ENCODE measurements at regions not wholly inside any gene's neighbourhood (a gene's known extent, or its start where the extent isn't known, plus 50 kb on each side); places are given as distances from the start of the nearest gene placed in this dataset.

DNA sequence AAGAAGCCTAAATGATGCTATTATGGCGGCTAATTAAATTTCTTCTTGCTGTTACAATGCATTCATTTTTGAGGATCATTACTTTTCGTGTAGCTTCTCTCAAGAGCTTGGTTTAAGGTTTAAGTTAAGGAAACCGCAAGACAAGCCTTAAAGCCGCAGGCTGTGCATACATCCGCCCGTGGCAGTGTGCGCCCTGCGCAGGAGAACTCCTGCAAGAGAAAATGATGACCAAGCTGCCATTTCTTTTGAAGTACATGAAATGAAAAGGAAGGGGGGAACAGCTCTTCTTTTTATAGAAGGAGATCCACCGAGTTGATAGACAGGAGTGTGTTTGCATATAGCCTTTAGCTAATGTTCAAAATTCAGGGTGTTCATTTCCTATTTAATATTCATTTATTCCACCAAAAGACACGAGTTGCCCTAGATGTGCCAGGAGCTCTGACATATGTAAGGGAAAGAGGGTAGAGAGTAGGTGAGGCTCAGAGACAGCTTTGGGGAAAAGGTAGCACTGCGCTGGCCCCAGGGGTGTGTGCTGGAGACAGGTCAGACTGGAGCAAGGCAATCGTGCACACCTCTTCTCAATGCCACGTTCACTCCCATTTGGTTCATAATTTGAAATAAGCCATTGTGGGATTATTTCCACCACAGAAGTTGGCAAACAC is 112.1 kb upstream of the LDB2 start:
- Histone ChIP-seq H3K27ac (ENCODE audit: low read depth) (no peak overlapping the region), H3K27me3 (ENCODE audit: insufficient read depth) (no peaks in the 10 kb centered on the region), H3K4me2 (no peak overlapping the region), H3K36me3 (ENCODE audit: insufficient read depth) (no peaks in the 10 kb centered on the region; the same call in 1 of the 2 replicates), H3K4me1 (ENCODE audit: insufficient read depth) (peaks cover 24% of the 10 kb centered on the region), H4K20me1 (replicated peaks; ENCODE audit: insufficient read depth) (no peaks in the 10 kb centered on the region), H3K4me3 (no peak overlapping the region), H3K9me2 (ENCODE audit: insufficient read depth) (peaks cover 10% of the 10 kb centered on the region; the same call in 1 of the 2 replicates), H3F3A (replicated peaks; ENCODE audit: low read depth) (0 out of 2 replicates have a peak, but pooled peaks cover 6% of the 10 kb centered on the region), H2AFZ (no peak overlapping the region), H3K79me2 (replicated peaks; ENCODE audit: insufficient read depth) (no peaks in the 10 kb centered on the region)
- TF ChIP-seq, protein P1, sequence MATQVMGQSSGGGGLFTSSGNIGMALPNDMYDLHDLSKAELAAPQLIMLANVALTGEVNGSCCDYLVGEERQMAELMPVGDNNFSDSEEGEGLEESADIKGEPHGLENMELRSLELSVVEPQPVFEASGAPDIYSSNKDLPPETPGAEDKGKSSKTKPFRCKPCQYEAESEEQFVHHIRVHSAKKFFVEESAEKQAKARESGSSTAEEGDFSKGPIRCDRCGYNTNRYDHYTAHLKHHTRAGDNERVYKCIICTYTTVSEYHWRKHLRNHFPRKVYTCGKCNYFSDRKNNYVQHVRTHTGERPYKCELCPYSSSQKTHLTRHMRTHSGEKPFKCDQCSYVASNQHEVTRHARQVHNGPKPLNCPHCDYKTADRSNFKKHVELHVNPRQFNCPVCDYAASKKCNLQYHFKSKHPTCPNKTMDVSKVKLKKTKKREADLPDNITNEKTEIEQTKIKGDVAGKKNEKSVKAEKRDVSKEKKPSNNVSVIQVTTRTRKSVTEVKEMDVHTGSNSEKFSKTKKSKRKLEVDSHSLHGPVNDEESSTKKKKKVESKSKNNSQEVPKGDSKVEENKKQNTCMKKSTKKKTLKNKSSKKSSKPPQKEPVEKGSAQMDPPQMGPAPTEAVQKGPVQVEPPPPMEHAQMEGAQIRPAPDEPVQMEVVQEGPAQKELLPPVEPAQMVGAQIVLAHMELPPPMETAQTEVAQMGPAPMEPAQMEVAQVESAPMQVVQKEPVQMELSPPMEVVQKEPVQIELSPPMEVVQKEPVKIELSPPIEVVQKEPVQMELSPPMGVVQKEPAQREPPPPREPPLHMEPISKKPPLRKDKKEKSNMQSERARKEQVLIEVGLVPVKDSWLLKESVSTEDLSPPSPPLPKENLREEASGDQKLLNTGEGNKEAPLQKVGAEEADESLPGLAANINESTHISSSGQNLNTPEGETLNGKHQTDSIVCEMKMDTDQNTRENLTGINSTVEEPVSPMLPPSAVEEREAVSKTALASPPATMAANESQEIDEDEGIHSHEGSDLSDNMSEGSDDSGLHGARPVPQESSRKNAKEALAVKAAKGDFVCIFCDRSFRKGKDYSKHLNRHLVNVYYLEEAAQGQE (IDR thresholded peaks at IDR 0.05; ENCODE audit: unreplicated experiment): no peak
- no peak for TF ChIP-seq NANOG (IDR thresholded peaks at IDR 0.05; ENCODE audit: borderline replicate concordance)
- TF ChIP-seq, protein P2, sequence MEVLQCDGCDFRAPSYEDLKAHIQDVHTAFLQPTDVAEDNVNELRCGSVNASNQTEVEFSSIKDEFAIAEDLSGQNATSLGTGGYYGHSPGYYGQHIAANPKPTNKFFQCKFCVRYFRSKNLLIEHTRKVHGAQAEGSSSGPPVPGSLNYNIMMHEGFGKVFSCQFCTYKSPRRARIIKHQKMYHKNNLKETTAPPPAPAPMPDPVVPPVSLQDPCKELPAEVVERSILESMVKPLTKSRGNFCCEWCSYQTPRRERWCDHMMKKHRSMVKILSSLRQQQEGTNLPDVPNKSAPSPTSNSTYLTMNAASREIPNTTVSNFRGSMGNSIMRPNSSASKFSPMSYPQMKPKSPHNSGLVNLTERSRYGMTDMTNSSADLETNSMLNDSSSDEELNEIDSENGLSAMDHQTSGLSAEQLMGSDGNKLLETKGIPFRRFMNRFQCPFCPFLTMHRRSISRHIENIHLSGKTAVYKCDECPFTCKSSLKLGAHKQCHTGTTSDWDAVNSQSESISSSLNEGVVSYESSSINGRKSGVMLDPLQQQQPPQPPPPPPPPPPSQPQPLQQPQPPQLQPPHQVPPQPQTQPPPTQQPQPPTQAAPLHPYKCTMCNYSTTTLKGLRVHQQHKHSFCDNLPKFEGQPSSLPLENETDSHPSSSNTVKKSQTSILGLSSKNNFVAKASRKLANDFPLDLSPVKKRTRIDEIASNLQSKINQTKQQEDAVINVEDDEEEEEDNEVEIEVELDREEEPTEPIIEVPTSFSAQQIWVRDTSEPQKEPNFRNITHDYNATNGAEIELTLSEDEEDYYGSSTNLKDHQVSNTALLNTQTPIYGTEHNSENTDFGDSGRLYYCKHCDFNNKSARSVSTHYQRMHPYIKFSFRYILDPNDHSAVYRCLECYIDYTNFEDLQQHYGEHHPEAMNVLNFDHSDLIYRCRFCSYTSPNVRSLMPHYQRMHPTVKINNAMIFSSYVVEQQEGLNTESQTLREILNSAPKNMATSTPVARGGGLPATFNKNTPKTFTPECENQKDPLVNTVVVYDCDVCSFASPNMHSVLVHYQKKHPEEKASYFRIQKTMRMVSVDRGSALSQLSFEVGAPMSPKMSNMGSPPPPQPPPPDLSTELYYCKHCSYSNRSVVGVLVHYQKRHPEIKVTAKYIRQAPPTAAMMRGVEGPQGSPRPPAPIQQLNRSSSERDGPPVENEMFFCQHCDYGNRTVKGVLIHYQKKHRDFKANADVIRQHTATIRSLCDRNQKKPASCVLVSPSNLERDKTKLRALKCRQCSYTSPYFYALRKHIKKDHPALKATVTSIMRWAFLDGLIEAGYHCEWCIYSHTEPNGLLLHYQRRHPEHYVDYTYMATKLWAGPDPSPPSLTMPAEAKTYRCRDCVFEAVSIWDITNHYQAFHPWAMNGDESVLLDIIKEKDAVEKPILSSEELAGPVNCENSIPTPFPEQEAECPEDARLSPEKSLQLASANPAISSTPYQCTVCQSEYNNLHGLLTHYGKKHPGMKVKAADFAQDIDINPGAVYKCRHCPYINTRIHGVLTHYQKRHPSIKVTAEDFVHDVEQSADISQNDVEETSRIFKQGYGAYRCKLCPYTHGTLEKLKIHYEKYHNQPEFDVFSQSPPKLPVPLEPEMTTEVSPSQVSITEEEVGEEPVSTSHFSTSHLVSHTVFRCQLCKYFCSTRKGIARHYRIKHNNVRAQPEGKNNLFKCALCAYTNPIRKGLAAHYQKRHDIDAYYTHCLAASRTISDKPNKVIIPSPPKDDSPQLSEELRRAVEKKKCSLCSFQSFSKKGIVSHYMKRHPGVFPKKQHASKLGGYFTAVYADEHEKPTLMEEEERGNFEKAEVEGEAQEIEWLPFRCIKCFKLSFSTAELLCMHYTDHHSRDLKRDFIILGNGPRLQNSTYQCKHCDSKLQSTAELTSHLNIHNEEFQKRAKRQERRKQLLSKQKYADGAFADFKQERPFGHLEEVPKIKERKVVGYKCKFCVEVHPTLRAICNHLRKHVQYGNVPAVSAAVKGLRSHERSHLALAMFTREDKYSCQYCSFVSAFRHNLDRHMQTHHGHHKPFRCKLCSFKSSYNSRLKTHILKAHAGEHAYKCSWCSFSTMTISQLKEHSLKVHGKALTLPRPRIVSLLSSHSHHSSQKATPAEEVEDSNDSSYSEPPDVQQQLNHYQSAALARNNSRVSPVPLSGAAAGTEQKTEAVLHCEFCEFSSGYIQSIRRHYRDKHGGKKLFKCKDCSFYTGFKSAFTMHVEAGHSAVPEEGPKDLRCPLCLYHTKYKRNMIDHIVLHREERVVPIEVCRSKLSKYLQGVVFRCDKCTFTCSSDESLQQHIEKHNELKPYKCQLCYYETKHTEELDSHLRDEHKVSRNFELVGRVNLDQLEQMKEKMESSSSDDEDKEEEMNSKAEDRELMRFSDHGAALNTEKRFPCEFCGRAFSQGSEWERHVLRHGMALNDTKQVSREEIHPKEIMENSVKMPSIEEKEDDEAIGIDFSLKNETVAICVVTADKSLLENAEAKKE (CRISPR knock-in tag; IDR thresholded peaks at IDR 0.05): no peak
- TF ChIP-seq, protein P3, sequence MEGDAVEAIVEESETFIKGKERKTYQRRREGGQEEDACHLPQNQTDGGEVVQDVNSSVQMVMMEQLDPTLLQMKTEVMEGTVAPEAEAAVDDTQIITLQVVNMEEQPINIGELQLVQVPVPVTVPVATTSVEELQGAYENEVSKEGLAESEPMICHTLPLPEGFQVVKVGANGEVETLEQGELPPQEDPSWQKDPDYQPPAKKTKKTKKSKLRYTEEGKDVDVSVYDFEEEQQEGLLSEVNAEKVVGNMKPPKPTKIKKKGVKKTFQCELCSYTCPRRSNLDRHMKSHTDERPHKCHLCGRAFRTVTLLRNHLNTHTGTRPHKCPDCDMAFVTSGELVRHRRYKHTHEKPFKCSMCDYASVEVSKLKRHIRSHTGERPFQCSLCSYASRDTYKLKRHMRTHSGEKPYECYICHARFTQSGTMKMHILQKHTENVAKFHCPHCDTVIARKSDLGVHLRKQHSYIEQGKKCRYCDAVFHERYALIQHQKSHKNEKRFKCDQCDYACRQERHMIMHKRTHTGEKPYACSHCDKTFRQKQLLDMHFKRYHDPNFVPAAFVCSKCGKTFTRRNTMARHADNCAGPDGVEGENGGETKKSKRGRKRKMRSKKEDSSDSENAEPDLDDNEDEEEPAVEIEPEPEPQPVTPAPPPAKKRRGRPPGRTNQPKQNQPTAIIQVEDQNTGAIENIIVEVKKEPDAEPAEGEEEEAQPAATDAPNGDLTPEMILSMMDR (conservative IDR thresholded peaks at IDR 0.05; ENCODE audit: low read depth in 2 of 2): no peak
- TF ChIP-seq ZNF114 (CRISPR knock-in tag; IDR thresholded peaks at IDR 0.05): no peak
- peaks cover 5% of the 10 kb centered on the region for H3K27me3 Mint-ChIP-seq (ENCODE audit: insufficient read depth, low read depth, poor library complexity)
- H3K4me1 Mint-ChIP-seq: peaks cover 11% of the 10 kb centered on the region
- peaks cover 14% of the 10 kb centered on the region; the same call in 2 of the 3 replicates for H3K36me3 Mint-ChIP-seq (ENCODE audit: low read depth)
- H3K27ac Mint-ChIP-seq: no peak overlapping the region
- H3K9me3 Mint-ChIP-seq: peaks cover 14% of the 10 kb centered on the region
- DNase-seq (ENCODE audit: low spot score): no peak
- ATAC-seq: no peak
- no peak overlapping the region for H3K4me3 Mint-ChIP-seq

All from GM23338 (cell line).